Epithelial cell of prostate (primary cell): ENCODE measurements at regions not wholly inside any gene's neighbourhood (a gene's known extent, or its start where the extent isn't known, plus 50 kb on each side); places are given as distances from the start of the nearest gene placed in this dataset.
A peak's percentile ranks its signal among the peaks of the same experiment; 100 is the strongest.
"Not testable (repeated sequence)": the region's sequence is repeated elsewhere in the genome, so short reads cannot be mapped to it uniquely, and the experiment has no call there.

Experiments
- DNase-seq: peaks from one replicate; pipeline ENCODE4 v3.0.0-alpha.2; 2011; ENCODE audit warnings: low read depth, low spot score
- H3K27ac ChIP-seq: fragments of 450-650 bp; 2 replicates; pipeline ENCODE4 v1.5.1; 2017; ENCODE audit warnings: mild to moderate bottlenecking

- DNase-seq, result no peak
- H3K27ac ChIP-seq, result no peak overlapping the region
Measured at GRCh38 chr7:48992816-48993215, 68.5 kb downstream of the CDC14C start.

- no peak overlapping the region for H3K27ac ChIP-seq
- peak; percentile 2 for DNase-seq
Measured at GRCh38 chr7:49001610-49002033, 77.3 kb downstream of the CDC14C start.

- no peak for DNase-seq
- H3K27ac ChIP-seq, result no peak overlapping the region
Measured at GRCh38 chr7:49010717-49011116, 86.4 kb downstream of the CDC14C start.

GRCh38 chr7:49014870-49015269 lies 90.5 kb downstream of the CDC14C start:
- no peak for DNase-seq
- no peak overlapping the region for H3K27ac ChIP-seq

GRCh38 chr7:49020145-49020544 lies 95.8 kb downstream of the CDC14C start:
- no peak for DNase-seq
- H3K27ac ChIP-seq, result no peak overlapping the region

- DNase-seq, result no peak
- H3K27ac ChIP-seq, result no peak overlapping the region
Measured at GRCh38 chr7:49022448-49022847, 98.1 kb downstream of the CDC14C start.

GRCh38 chr7:49023345-49024328 lies 99.3 kb downstream of the CDC14C start:
- H3K27ac ChIP-seq, result no peak overlapping the region
- DNase-seq, result no peak

- no peak overlapping the region for H3K27ac ChIP-seq
- DNase-seq, result no peak
Measured at GRCh38 chr7:49030221-49030620, 105.9 kb downstream of the CDC14C start.

- not testable (repeated sequence) for DNase-seq, H3K27ac ChIP-seq
Measured at GRCh38 chr7:49033140-49033539, 108.8 kb downstream of the CDC14C start.

GRCh38 chr7:49037346-49038210 lies 113.2 kb downstream of the CDC14C start:
- H3K27ac ChIP-seq, result no peak overlapping the region
- DNase-seq, result no peak

GRCh38 chr7:49038821-49039358 lies 114.5 kb downstream of the CDC14C start:
- H3K27ac ChIP-seq, result no peak overlapping the region
- no peak for DNase-seq

- no peak for DNase-seq
- no peak overlapping the region for H3K27ac ChIP-seq
Measured at GRCh38 chr7:49060743-49061142, 136.4 kb downstream of the CDC14C start.

- DNase-seq, result no peak
- no peak overlapping the region for H3K27ac ChIP-seq
Measured at GRCh38 chr7:49074538-49074937, 150.2 kb downstream of the CDC14C start.

GRCh38 chr7:49080896-49081475 lies 156.6 kb downstream of the CDC14C start:
- no peak overlapping the region for H3K27ac ChIP-seq
- no peak for DNase-seq

- no peak for DNase-seq
Measured at GRCh38 chr7:49088017-49088416, 163.7 kb downstream of the CDC14C start.

GRCh38 chr7:49089717-49090116 lies 165.4 kb downstream of the CDC14C start:
- no peak overlapping the region for H3K27ac ChIP-seq
- no peak for DNase-seq

More at GRCh38 chr7:49088017-49088416, 163.7 kb downstream of the CDC14C start:
- no peak overlapping the region for H3K27ac ChIP-seq

GRCh38 chr7:49091089-49091488 lies 166.7 kb downstream of the CDC14C start:
- H3K27ac ChIP-seq, result no peak overlapping the region
- DNase-seq, result no peak

- no peak overlapping the region for H3K27ac ChIP-seq
- no peak for DNase-seq
Measured at GRCh38 chr7:49091519-49091918, 167.2 kb downstream of the CDC14C start.

- H3K27ac ChIP-seq, result no peak overlapping the region
- DNase-seq, result no peak
Measured at GRCh38 chr7:49093218-49093617, 168.9 kb downstream of the CDC14C start.

- no peak for DNase-seq
Measured at GRCh38 chr7:49094866-49095265, 170.5 kb downstream of the CDC14C start.

More at GRCh38 chr7:49094866-49095265, 170.5 kb downstream of the CDC14C start:
- no peak overlapping the region for H3K27ac ChIP-seq
